GM23338 (cell line): ENCODE measurements at regions not wholly inside any gene's neighbourhood (a gene's known extent, or its start where the extent isn't known, plus 50 kb on each side); places are given as distances from the start of the nearest gene placed in this dataset.
"Not testable (repeated sequence)": the region's sequence is repeated elsewhere in the genome, so short reads cannot be mapped to it uniquely, and the experiment has no call there.

Experiments
- ATAC-seq: fragments of 200-7000 bp; cut with Tn5 transposase; 3 replicates; pipeline ENCODE4 v1.9.1; 2020
- DNase-seq: peaks from one replicate; pipeline ENCODE4 v3.0.0-alpha.2; 2015; ENCODE audit warnings: low spot score
- H2AFZ ChIP-seq: fragments of 200-600 bp; sonication (generic); 2 replicates; pipeline ENCODE4 v1.8.0; 2016; ENCODE audit warnings: antibody characterized with exemption, mild to moderate bottlenecking, moderate library complexity
- H3F3A ChIP-seq: fragments of 200-600 bp; sonication (generic); replicated peaks from 2 replicates; pipeline ENCODE4 v1.8.0; 2017; ENCODE audit warnings: antibody characterized with exemption, mixed run types, low read depth
- H3K27ac ChIP-seq: fragments of 200-600 bp; sonication (generic); 2 replicates; pipeline ENCODE4 v1.6.1; 2016; ENCODE audit warnings: low read depth
- H3K27me3 ChIP-seq: fragments of 200-600 bp; sonication (generic); 2 replicates; pipeline ENCODE4 v1.8.0; 2016; ENCODE audit warnings: mild to moderate bottlenecking, mixed run types, moderate library complexity; ENCODE audit not compliant: insufficient read depth
- H3K36me3 ChIP-seq: fragments of 200-600 bp; sonication (generic); 2 replicates; pipeline ENCODE4 v1.8.0; 2016; ENCODE audit warnings: mild to moderate bottlenecking; ENCODE audit not compliant: insufficient read depth
- H3K4me1 ChIP-seq: fragments of 200-600 bp; sonication (generic); 2 replicates; pipeline ENCODE4 v1.8.0; 2016; ENCODE audit warnings: mild to moderate bottlenecking, moderate library complexity; ENCODE audit not compliant: insufficient read depth
- H3K4me2 ChIP-seq: fragments of 200-600 bp; sonication (generic); 2 replicates; pipeline ENCODE4 v1.7.1; 2017; ENCODE audit warnings: mixed run types
- H3K4me3 ChIP-seq: fragments of 200-600 bp; sonication (generic); 2 replicates; pipeline ENCODE4 v1.6.1; 2016; ENCODE audit warnings: mixed run types
- H3K79me2 ChIP-seq: fragments of 200-600 bp; sonication (generic); replicated peaks from 2 replicates; pipeline ENCODE4 v1.8.0; 2017; ENCODE audit warnings: mild to moderate bottlenecking; ENCODE audit not compliant: insufficient read depth
- H3K9me2 ChIP-seq: fragments of 200-600 bp; sonication (generic); 2 replicates; pipeline ENCODE4 v1.8.0; 2017; ENCODE audit not compliant: insufficient read depth
- H4K20me1 ChIP-seq: fragments of 200-600 bp; sonication (generic); replicated peaks from 2 replicates; pipeline ENCODE4 v1.8.0; 2017; ENCODE audit warnings: mild to moderate bottlenecking; ENCODE audit not compliant: insufficient read depth
- H3K27ac Mint-ChIP-seq: 2 replicates; pipeline ENCODE4 v1.8.0; 2020; ENCODE audit warnings: inconsistent platforms, mild to moderate bottlenecking, moderate library complexity, mixed read lengths
- H3K27me3 Mint-ChIP-seq: 3 replicates; pipeline ENCODE4 v1.8.0; 2022; ENCODE audit warnings: low read depth, mild to moderate bottlenecking, moderate library complexity, mixed read lengths, inconsistent platforms; ENCODE audit not compliant: insufficient read depth, poor library complexity
- H3K36me3 Mint-ChIP-seq: 3 replicates; pipeline ENCODE4 v1.8.0; 2021; ENCODE audit warnings: low read depth, mild to moderate bottlenecking, inconsistent platforms, moderate library complexity, mixed read lengths
- H3K4me1 Mint-ChIP-seq: 3 replicates; pipeline ENCODE4 v1.8.0; 2020; ENCODE audit warnings: mild to moderate bottlenecking, inconsistent platforms, mixed read lengths
- H3K4me3 Mint-ChIP-seq: 3 replicates; pipeline ENCODE4 v1.8.0; 2021; ENCODE audit warnings: moderate library complexity, mild to moderate bottlenecking, inconsistent platforms, mixed read lengths
- H3K9me3 Mint-ChIP-seq: 3 replicates; pipeline ENCODE4 v1.8.0; 2020; ENCODE audit warnings: moderate library complexity, mild to moderate bottlenecking, inconsistent platforms, mixed read lengths
- CREB1 ChIP-seq: fragments of 250-450 bp; sonication (Bioruptor Pico); IDR thresholded peaks from 2 replicates; pipeline ENCODE4 v1.5.0; 2020; ENCODE audit warnings: low read depth, mild to moderate bottlenecking, moderate library complexity
- CTCF ChIP-seq, 2 experiments: fragments of 200-600 bp in 1 of 2; sonication (generic) in 1 of 2; conservative IDR thresholded peaks; 2 replicates each; pipeline versions ENCODE4 v1.5.1 to v1.6.1; 2016 to 2017; ENCODE audit warnings: antibody characterized with exemption in 2 of 2, low read depth in 2 of 2, mild to moderate bottlenecking in 2 of 2, moderate library complexity in 1 of 2
- EZH2 ChIP-seq: fragments of 200-600 bp; sonication (generic); IDR thresholded peaks from one replicate; pipeline ENCODE4 v1.8.0; 2017; ENCODE audit warnings: antibody characterized with exemption, mild to moderate bottlenecking, low read depth; ENCODE audit not compliant: unreplicated experiment
- JUNB ChIP-seq: IDR thresholded peaks from one replicate; pipeline ENCODE4 v1.6.1; 2016; ENCODE audit warnings: antibody characterized with exemption; ENCODE audit not compliant: unreplicated experiment
- NANOG ChIP-seq: IDR thresholded peaks from 2 replicates; pipeline ENCODE4 v1.6.1; 2016; ENCODE audit warnings: antibody characterized with exemption, borderline replicate concordance
- REST ChIP-seq: IDR thresholded peaks from one replicate; pipeline ENCODE4 v1.6.1; 2018; ENCODE audit warnings: antibody characterized with exemption; ENCODE audit not compliant: unreplicated experiment
- STAT1 ChIP-seq: IDR thresholded peaks from one replicate; pipeline ENCODE4 v1.6.1; 2016; ENCODE audit warnings: antibody characterized with exemption; ENCODE audit not compliant: unreplicated experiment

- H3K27me3 Mint-ChIP-seq, H3K9me3 Mint-ChIP-seq, H3K36me3 Mint-ChIP-seq: not testable (repeated sequence)
Observed at GRCh38 chr2:167739921-167740320, 507.5 kb downstream of the STK39 start.

GRCh38 chr2:167733747-167734146, 513.6 kb downstream of the STK39 start:
- no peaks in the 10 kb centered on the region for H3F3A ChIP-seq
- no peak overlapping the region for H2AFZ ChIP-seq
- Mint-ChIP-seq H3K36me3 (no peaks in the 10 kb centered on the region), H3K4me3 (no peak overlapping the region), H3K27ac (no peak overlapping the region), H3K9me3 (no peaks in the 10 kb centered on the region), H3K27me3 (no peaks in the 10 kb centered on the region), H3K4me1 (peaks cover 34% of the 10 kb centered on the region)
- ATAC-seq (no peak), DNase-seq (no peak)
- no peak overlapping the region for H3K27ac ChIP-seq
- peaks cover 22% of the 10 kb centered on the region for H3K4me1 ChIP-seq
- H3K9me2 ChIP-seq = no peaks in the 10 kb centered on the region
- H3K36me3 ChIP-seq = no peaks in the 10 kb centered on the region
- TF ChIP-seq CREB1 (CRISPR knock-in tag) (no peak), CTCF (conservative IDR thresholded peaks at IDR 0.05; ENCODE audit: low read depth in 2 of 2) (no peak), REST (no peak)
- H3K79me2 ChIP-seq = no peaks in the 10 kb centered on the region
- no peaks in the 10 kb centered on the region for H3K27me3 ChIP-seq
- H3K4me2 ChIP-seq = no peak overlapping the region
- no peak overlapping the region for H3K4me3 ChIP-seq
- H4K20me1 ChIP-seq = no peaks in the 10 kb centered on the region

More at GRCh38 chr2:167739921-167740320, 507.5 kb downstream of the STK39 start:
- not testable (repeated sequence) for H3K4me2 ChIP-seq, H3K27ac Mint-ChIP-seq, H3K9me2 ChIP-seq, DNase-seq, H3F3A ChIP-seq, ATAC-seq, H3K79me2 ChIP-seq, H3K27me3 ChIP-seq, H3K4me1 ChIP-seq, H3K4me3 Mint-ChIP-seq, H3K4me3 ChIP-seq, H3K27ac ChIP-seq, H4K20me1 ChIP-seq, H3K4me1 Mint-ChIP-seq, H2AFZ ChIP-seq, H3K36me3 ChIP-seq

GRCh38 chr2:167732326-167732725, 515.1 kb downstream of the STK39 start:
- Mint-ChIP-seq H3K4me3 (no peak overlapping the region), H3K9me3 (no peaks in the 10 kb centered on the region), H3K27me3 (no peaks in the 10 kb centered on the region), H3K27ac (no peak overlapping the region; the same call in 1 of the 2 replicates), H3K4me1 (peaks cover 33% of the 10 kb centered on the region), H3K36me3 (no peaks in the 10 kb centered on the region)
- H3K4me1 ChIP-seq = peaks cover 22% of the 10 kb centered on the region
- no peaks in the 10 kb centered on the region for H3K79me2 ChIP-seq
- H4K20me1 ChIP-seq = no peaks in the 10 kb centered on the region
- H3K4me2 ChIP-seq = peak overlapping the region; percentile 55
- H3K36me3 ChIP-seq = no peaks in the 10 kb centered on the region
- ATAC-seq (peak; percentile 68), DNase-seq (peak; percentile 24)
- H3F3A ChIP-seq = no peaks in the 10 kb centered on the region
- H2AFZ ChIP-seq = no peak overlapping the region
- no peaks in the 10 kb centered on the region for H3K9me2 ChIP-seq
- H3K27me3 ChIP-seq = no peaks in the 10 kb centered on the region
- 0 out of 2 replicates have a peak overlapping the region, but pooled peaks have one; percentile 9 for H3K27ac ChIP-seq
- 0 out of 2 replicates have a peak overlapping the region, but pooled peaks have one; percentile 22 for H3K4me3 ChIP-seq
- TF ChIP-seq EZH2 (no peak), STAT1 (no peak), JUNB (no peak), REST (no peak), NANOG (no peak), CTCF (conservative IDR thresholded peaks at IDR 0.05; ENCODE audit: low read depth in 2 of 2) (no peak)
